DMS153 treated with DMSO at 0.1 percent for 48 hours (cell line): ENCODE measurements at regions not wholly inside any gene's neighbourhood (a gene's known extent, or its start where the extent isn't known, plus 50 kb on each side); places are given as distances from the start of the nearest gene placed in this dataset.

Source experiments
- DNase-seq: peaks from one replicate; lab custom pipeline; 2025; ENCODE audit not compliant: unreplicated experiment; lab: John Stamatoyannopoulos, UW

DNA sequence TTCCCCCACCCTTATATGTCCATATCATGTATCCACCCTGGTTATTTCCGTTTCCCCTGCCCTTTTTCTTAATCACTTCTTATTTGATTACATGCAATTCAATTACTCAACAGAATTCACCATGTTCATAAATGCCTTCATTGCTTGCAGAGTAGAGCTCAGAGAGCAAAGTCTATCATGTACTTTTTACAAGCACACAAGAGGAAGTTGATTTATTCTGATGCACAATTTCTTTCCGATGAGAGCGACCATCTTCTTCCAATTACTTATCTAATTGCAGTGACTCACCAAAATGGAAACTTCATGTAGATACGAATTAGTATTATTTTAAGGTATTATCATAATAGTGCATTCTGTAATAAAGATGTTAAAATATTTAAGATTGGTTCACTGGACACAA lies 430.5 kb upstream of the KLF6 start:
- no peak for DNase-seq

DNA sequence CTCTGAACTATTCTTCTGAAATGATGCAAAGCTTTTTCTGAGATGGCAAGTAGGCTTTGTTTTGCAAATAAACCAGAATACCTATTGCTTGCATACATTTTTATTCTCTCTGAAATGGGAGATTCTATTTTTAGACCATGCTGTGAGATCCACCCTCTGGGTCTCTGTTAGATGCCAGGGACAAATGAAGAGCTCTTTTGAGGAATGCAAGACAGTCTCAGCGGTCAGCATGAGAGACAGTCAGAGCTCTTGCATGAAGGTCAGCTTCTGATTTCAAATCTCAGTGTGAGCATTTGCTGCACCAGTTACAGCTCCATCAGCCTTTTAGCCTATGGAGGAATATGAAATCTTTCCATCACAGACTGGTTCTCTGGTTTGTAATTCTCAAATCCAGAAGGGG lies 429.9 kb upstream of the KLF6 start:
- DNase-seq = no peak

DNA sequence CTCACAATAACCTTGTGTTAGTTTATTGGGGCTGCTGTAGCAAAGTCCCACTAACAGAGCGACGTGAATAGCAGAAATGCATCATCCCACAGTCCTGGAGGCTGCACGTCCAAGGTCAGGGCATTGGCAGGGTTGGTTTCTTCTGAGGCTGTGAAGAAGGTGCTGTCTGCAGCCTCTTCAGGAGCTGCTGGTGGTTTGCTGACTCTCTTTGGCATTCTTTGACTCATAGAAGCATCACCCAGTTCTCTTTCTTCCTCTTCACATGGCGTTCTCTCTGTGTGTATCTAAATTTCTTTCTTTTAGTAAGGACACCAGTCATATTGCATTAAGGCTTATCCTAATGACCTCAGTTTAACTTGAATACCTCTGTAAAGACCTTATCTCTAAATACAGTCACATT lies 428.4 kb upstream of the KLF6 start:
- no peak for DNase-seq

DNA sequence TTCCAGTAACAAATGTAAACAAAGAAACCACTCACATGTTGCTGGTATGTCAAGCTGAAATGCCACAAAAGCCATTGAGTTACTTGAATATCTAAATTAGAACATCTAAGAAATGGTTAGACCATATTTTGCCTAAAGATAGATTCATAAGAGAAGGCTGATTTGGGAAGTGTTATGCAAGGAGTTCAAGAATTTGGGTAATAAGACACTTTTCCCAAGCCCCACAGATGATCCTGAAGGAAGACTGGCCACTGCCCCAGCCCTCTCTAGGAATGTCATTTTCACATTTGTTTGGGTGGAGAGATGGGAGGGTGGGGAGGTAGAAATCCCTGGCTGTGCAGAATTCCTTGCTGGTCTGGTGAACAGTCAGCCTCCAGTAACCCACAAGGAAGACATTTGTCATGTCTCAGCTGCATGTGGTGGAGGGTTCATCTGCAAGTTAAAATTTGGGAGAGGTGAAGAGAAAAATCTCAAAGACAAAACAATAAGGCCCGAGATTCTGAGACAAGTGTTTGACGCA lies 427.2 kb upstream of the KLF6 start:
- DNase-seq = no peak

DNA sequence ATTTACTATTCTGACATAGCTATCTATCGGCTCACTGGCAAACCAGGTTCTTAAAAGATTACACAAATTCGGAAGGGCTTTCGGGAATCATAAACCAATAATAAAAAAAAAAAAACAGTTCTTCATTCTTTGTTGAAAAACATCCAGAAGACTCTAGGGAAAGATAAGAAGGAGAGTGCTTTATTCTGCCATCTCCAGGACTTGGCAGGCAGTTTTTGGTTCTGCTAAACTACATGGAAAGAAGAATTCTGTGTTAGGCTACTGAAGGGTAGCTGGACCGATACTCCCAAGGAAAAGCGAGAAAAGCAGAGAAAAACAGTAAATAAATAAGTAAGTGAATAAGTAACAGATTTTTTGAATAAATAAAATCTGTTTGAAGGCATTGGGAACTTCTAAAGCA lies 423.5 kb upstream of the KLF6 start:
- no peak for DNase-seq

DNA sequence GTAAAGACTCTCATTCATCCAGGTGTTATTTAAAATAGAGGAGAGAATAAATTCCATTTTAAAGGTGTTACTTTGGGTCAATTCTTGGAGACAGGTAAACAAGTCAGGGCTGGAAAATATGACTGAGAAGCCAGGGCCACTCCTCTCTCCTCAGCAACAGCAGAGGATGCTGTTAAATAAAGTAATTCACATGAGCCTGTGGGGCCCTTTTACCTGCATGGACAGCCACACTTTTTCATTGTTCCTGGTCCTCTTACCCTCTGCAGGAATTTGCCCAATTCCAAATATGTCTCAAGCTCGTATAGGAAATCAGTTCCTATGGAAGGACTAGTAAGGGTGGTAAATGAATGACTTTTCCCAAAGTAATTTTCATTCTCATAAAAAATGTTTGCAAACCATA lies 420.1 kb upstream of the KLF6 start:
- no peak for DNase-seq

- no peak for DNase-seq
Measured at GRCh38 chr10:4202938-4203337, 417.9 kb upstream of the KLF6 start.

- DNase-seq = no peak
Measured at GRCh38 chr10:4201866-4202825, 417.1 kb upstream of the KLF6 start.

DNA sequence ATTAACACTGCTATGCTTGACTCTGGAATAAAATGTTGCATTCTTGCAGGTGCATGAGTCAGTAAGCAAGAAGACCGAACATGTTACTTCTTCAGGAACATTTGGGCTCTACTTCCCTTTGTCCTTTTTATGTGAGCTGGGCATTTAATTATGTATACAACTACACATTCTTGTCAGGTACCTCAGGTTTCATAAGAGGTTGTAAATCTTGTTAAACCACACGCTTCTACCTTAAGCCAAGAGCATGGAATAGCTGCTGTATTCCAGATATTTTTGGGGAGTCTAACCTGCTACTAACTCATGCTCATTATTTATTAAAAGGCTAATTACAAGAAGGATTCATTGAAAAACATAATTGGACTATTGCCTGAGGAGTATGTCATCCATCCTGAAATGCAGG lies 414.2 kb upstream of the KLF6 start:
- no peak for DNase-seq

- no peak for DNase-seq
Measured at GRCh38 chr10:4198216-4198615, 413.2 kb upstream of the KLF6 start.

GRCh38 chr10:4197676-4198075 lies 412.7 kb upstream of the KLF6 start:
- no peak for DNase-seq

- DNase-seq = no peak
Measured at GRCh38 chr10:4196771-4197390, 411.9 kb upstream of the KLF6 start.

GRCh38 chr10:4196183-4196582 lies 411.2 kb upstream of the KLF6 start:
- no peak for DNase-seq

DNA sequence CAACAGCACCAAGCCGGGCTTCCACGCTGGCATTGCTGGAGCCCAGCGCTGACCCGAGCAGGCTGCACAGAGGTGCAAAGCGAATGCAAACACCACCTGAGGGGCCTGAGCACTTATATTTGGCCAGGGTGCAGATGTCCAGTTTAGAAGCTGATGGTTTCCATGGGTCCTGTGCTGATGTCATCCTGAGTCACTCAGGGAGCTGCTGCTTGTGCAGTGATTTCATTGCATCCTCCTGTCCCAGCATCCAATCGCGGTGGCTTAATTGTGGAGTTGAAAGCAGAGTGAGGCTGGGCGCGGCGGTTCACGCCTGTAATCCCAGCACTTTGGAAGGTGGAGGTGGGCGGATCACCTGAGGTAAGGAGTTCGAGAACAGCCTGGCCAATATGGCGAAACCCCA lies 410.2 kb upstream of the KLF6 start:
- DNase-seq = no peak

GRCh38 chr10:4194231-4194630 lies 409.2 kb upstream of the KLF6 start:
- no peak for DNase-seq

GRCh38 chr10:4191894-4192293 lies 406.9 kb upstream of the KLF6 start:
- no peak for DNase-seq

GRCh38 chr10:4191354-4191753 lies 406.3 kb upstream of the KLF6 start:
- no peak for DNase-seq

- DNase-seq = no peak
Measured at GRCh38 chr10:4190876-4191275, 405.9 kb upstream of the KLF6 start.

DNA sequence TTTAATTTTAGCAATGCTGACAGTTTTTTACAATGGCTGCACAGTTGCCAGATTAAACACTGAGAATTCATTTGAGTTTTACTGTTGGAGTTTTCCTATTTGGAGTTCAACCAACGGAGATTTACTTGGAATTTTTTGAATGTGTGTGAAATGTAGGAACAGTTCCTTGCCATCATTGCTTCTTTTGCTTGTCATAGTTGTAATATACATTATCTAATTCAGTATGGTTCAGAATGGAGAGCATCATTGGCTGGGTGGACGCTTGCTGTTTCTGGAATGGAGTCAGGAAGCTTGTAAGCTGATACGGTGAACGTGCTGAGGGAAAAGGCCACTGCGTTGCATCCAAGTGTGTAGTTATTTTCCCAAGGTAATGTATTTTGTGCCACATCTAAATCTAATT lies 404.3 kb upstream of the KLF6 start:
- no peak for DNase-seq

- no peak for DNase-seq
Measured at GRCh38 chr10:4188406-4188805, 403.4 kb upstream of the KLF6 start.

- no peak for DNase-seq
Measured at GRCh38 chr10:4186849-4187540, 402.0 kb upstream of the KLF6 start.

DNA sequence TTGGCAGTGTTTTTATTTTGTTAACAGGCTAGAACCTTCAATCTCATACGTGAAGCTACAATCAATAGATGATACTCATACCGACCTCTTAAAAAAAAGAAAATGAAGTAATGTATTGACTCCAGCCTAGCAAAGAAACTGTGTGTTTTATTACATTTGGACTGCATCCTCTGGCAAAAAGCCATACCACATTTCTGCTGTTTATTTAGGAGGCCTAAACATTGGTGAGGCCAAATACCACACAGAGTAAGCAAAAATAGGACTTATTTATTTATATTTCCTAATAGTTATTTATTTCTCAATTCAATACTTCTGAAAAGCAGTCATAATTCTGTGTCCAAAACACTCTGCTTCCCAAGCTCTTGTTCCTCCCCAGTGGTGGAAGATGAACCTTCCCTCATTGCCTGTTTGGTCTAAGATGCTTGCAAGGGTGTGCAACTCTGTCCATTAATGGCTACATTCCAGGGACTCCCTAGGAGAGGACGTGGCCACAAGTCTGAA lies 398.8 kb upstream of the KLF6 start:
- no peak for DNase-seq
